ENCODE measurements at regions not wholly inside any gene's neighbourhood (a gene's known extent, or its start where the extent isn't known, plus 50 kb on each side); places are given as distances from the start of the nearest gene placed in this dataset.

- TF ChIP-seq CTCF (IDR thresholded peaks at IDR 0.05; ENCODE audit: insufficient read depth, low read depth, low read length) (no peak), EZH2 (IDR thresholded peaks at IDR 0.05; ENCODE audit: insufficient read depth, low read length) (no peak)
Measured at GRCh38 chr6:54020334-54020733, 90.9 kb upstream of the MLIP start.

Measured in astrocyte (in vitro differentiated cells and primary cell).